ACHN (cell line): ENCODE measurements at regions not wholly inside any gene's neighbourhood (a gene's known extent, or its start where the extent isn't known, plus 50 kb on each side); places are given as distances from the start of the nearest gene placed in this dataset.

Experiments used
- DNase-seq: peaks from one replicate; pipeline ENCODE4 v3.0.0-alpha.2; 2015
- in situ Hi-C: cut with HindIII; loops from 2 replicates; pipeline ENCODE4 v1.10.0; 2017; ENCODE audit warnings: low sequenced_read_pairs, low pct_ligation_motif_present, low pct_unique_long_range_greater_than_20kb

- in situ Hi-C loops, result no loop called here
- DNase-seq, result no peak
Observed at GRCh38 chr2:60096556-60096955, 456.9 kb downstream of the BCL11A start.

GRCh38 chr2:60095903-60096302, 457.6 kb downstream of the BCL11A start:
- in situ Hi-C loops, result no loop called here
- DNase-seq, result no peak

GRCh38 chr2:60095202-60095815, 458.1 kb downstream of the BCL11A start:
- in situ Hi-C loops, result no loop called here
- DNase-seq, result no peak

- no peak for DNase-seq
- in situ Hi-C loops, result no loop called here
Observed at GRCh38 chr2:60094450-60094929, 459.0 kb downstream of the BCL11A start.

- no peak for DNase-seq
- in situ Hi-C loops, result no loop called here
Observed at GRCh38 chr2:60092781-60093180, 460.7 kb downstream of the BCL11A start.

GRCh38 chr2:60091894-60092293, 461.6 kb downstream of the BCL11A start:
- no peak for DNase-seq
- in situ Hi-C loops, result no loop called here

- DNase-seq, result no peak
- in situ Hi-C loops, result no loop called here
Observed at GRCh38 chr2:60091266-60091665, 462.2 kb downstream of the BCL11A start.

GRCh38 chr2:60079562-60079961, 473.9 kb downstream of the BCL11A start:
- in situ Hi-C loops, result no loop called here
- DNase-seq, result no peak

- in situ Hi-C loops, result no loop called here
- no peak for DNase-seq
Observed at GRCh38 chr2:60075048-60075447, 478.4 kb downstream of the BCL11A start.

GRCh38 chr2:60073201-60073600, 480.3 kb downstream of the BCL11A start:
- in situ Hi-C loops, result no loop called here
- DNase-seq, result no peak

- DNase-seq, result no peak
- in situ Hi-C loops, result no loop called here
Observed at GRCh38 chr2:60072609-60073008, 480.8 kb downstream of the BCL11A start.

GRCh38 chr2:60071490-60071831, 482.0 kb downstream of the BCL11A start:
- in situ Hi-C loops, result no loop called here
- DNase-seq, result no peak

GRCh38 chr2:60070736-60071489, 482.5 kb downstream of the BCL11A start:
- no peak for DNase-seq
- in situ Hi-C loops, result no loop called here

GRCh38 chr2:60070196-60070595, 483.3 kb downstream of the BCL11A start:
- in situ Hi-C loops, result no loop called here
- DNase-seq, result no peak

GRCh38 chr2:60068755-60069154, 484.7 kb downstream of the BCL11A start:
- DNase-seq, result no peak
- in situ Hi-C loops, result no loop called here

- in situ Hi-C loops, result no loop called here
- no peak for DNase-seq
Observed at GRCh38 chr2:60067006-60067405, 486.4 kb downstream of the BCL11A start.

GRCh38 chr2:60066096-60066839, 487.2 kb downstream of the BCL11A start:
- in situ Hi-C loops, result no loop called here
- DNase-seq, result no peak

GRCh38 chr2:60064687-60065389, 488.6 kb downstream of the BCL11A start:
- in situ Hi-C loops, result no loop called here

GRCh38 chr2:60058781-60059180, 494.7 kb downstream of the BCL11A start:
- in situ Hi-C loops, result no loop called here
- no peak for DNase-seq

More at GRCh38 chr2:60064687-60065389, 488.6 kb downstream of the BCL11A start:
- no peak for DNase-seq
